Neural cell (in vitro differentiated cells): ENCODE measurements at regions not wholly inside any gene's neighbourhood (a gene's known extent, or its start where the extent isn't known, plus 50 kb on each side); places are given as distances from the start of the nearest gene placed in this dataset.

Source experiments
- H2AFZ ChIP-seq: fragments of 200-600, 300-800 bp; sonication (generic), shearing (Covaris generic); 2 replicates; pipeline ENCODE4 v1.6.0; 2014; ENCODE audit warnings: low read depth, mild to moderate bottlenecking, antibody characterized with exemption, low read length, moderate library complexity
- H3F3A ChIP-seq: fragments of 200-600 bp; shearing (Covaris generic); 2 replicates; pipeline ENCODE4 v1.6.1; 2016; ENCODE audit warnings: mild to moderate bottlenecking, moderate library complexity, mixed read lengths, antibody characterized with exemption, low read length; ENCODE audit not compliant: insufficient read depth, poor library complexity, severe bottlenecking
- H3K27ac ChIP-seq: fragments of 200-600, 300-800 bp; sonication (generic), shearing (Covaris generic); 2 replicates; pipeline ENCODE4 v1.5.1; 2014; ENCODE audit warnings: mild to moderate bottlenecking, low read length, moderate library complexity
- H3K27me3 ChIP-seq: fragments of 300-800, 200-600 bp; sonication (generic), shearing (Covaris generic); 2 replicates; pipeline ENCODE4 v1.6.0; 2014; ENCODE audit warnings: mild to moderate bottlenecking, low read depth, low read length, moderate library complexity; ENCODE audit not compliant: insufficient read depth
- H3K36me3 ChIP-seq: fragments of 300-800, 200-600 bp; sonication (generic), shearing (Covaris generic); 2 replicates; pipeline ENCODE4 v1.5.1; 2014; ENCODE audit warnings: mild to moderate bottlenecking, antibody characterized with exemption, low read length, moderate library complexity; ENCODE audit not compliant: insufficient read depth
- H3K4me2 ChIP-seq: fragments of 300-800, 200-600 bp; sonication (generic), shearing (Covaris generic); 2 replicates; pipeline ENCODE4 v1.6.0; 2014; ENCODE audit warnings: mild to moderate bottlenecking, low read length
- H3K4me3 ChIP-seq: fragments of 300-800, 200-600 bp; sonication (generic), shearing (Covaris generic); 2 replicates; pipeline ENCODE4 v1.5.1; 2014; ENCODE audit warnings: mild to moderate bottlenecking, low read length, moderate library complexity
- H3K79me2 ChIP-seq: fragments of 200-600 bp; shearing (Covaris generic); replicated peaks from 2 replicates; pipeline ENCODE4 v1.6.0; 2014; ENCODE audit warnings: mild to moderate bottlenecking, low read length, moderate library complexity; ENCODE audit not compliant: insufficient read depth
- H3K9ac ChIP-seq: fragments of 300-800, 200-600 bp; sonication (generic), shearing (Covaris generic); 2 replicates; pipeline ENCODE4 v1.6.1; 2016; ENCODE audit warnings: mild to moderate bottlenecking, low read length, mixed read lengths
- H3K9me2 ChIP-seq: fragments of 200-600 bp; shearing (Covaris generic); 2 replicates; pipeline ENCODE4 v1.6.1; 2016; ENCODE audit warnings: mild to moderate bottlenecking, low read length, mixed read lengths; ENCODE audit not compliant: insufficient read depth
- H3K9me3 ChIP-seq: fragments of 200-600, 300-800 bp; sonication (generic), shearing (Covaris generic); 2 replicates; pipeline ENCODE4 v1.6.1; 2016; ENCODE audit warnings: mild to moderate bottlenecking, mixed run types, low read length, moderate library complexity, mixed read lengths
- H4K20me1 ChIP-seq: fragments of 200-600 bp; shearing (Covaris generic); 2 replicates; pipeline ENCODE4 v1.6.1; 2016; ENCODE audit warnings: mild to moderate bottlenecking, mixed run types; ENCODE audit not compliant: insufficient read depth
- CTCF ChIP-seq: fragments of 450-650 bp; IDR thresholded peaks from 2 replicates; pipeline ENCODE4 v1.5.1; 2014; ENCODE audit warnings: antibody characterized with exemption, mild to moderate bottlenecking, moderate library complexity; ENCODE audit not compliant: poor library complexity, severe bottlenecking
- EP300 ChIP-seq: fragments of 450-650 bp; conservative IDR thresholded peaks from 2 replicates; pipeline ENCODE4 v1.6.1; 2014; ENCODE audit warnings: antibody characterized with exemption, mild to moderate bottlenecking, moderate library complexity; ENCODE audit not compliant: poor library complexity, severe bottlenecking
- EZH2 ChIP-seq: fragments of 200-600, 300-800 bp; shearing (Covaris generic), sonication (generic); IDR thresholded peaks from 2 replicates; pipeline ENCODE4 v1.6.1; 2014; ENCODE audit warnings: antibody characterized with exemption, low read length, borderline replicate concordance, mild to moderate bottlenecking; ENCODE audit not compliant: insufficient read depth, poor library complexity, severe bottlenecking
- MXI1 ChIP-seq: fragments of 450-650 bp; conservative IDR thresholded peaks from 2 replicates; pipeline ENCODE4 v1.6.1; 2014; ENCODE audit warnings: antibody characterized with exemption, mild to moderate bottlenecking; ENCODE audit not compliant: poor library complexity, severe bottlenecking
- POLR2AphosphoS5 ChIP-seq: IDR thresholded peaks from 2 replicates; pipeline ENCODE4 v1.6.1; 2012
- RAD21 ChIP-seq: fragments of 450-650 bp; conservative IDR thresholded peaks from 2 replicates; pipeline ENCODE4 v1.6.1; 2014; ENCODE audit warnings: antibody characterized with exemption, mild to moderate bottlenecking, moderate library complexity
- REST ChIP-seq: IDR thresholded peaks from 2 replicates; pipeline ENCODE4 v1.6.1; 2012; ENCODE audit warnings: borderline replicate concordance
- SMC3 ChIP-seq: fragments of 450-650 bp; conservative IDR thresholded peaks from 2 replicates; pipeline ENCODE4 v1.6.1; 2014; ENCODE audit warnings: antibody characterized with exemption, mild to moderate bottlenecking, moderate library complexity; ENCODE audit not compliant: poor library complexity
- TAF1 ChIP-seq: IDR thresholded peaks from 2 replicates; pipeline ENCODE4 v1.6.1; 2012; ENCODE audit warnings: low read depth

GRCh38 chr5:67696446-67696845, 499.8 kb upstream of the CD180 start:
- no peaks in the 10 kb centered on the region for H3K27me3 ChIP-seq
- H3K27ac ChIP-seq, result no peak overlapping the region
- H2AFZ ChIP-seq, result no peak overlapping the region
- H3K9ac ChIP-seq, result no peak overlapping the region
- no peaks in the 10 kb centered on the region for H3K9me3 ChIP-seq
- no peaks in the 10 kb centered on the region for H3K79me2 ChIP-seq
- H3K4me2 ChIP-seq, result no peak overlapping the region
- no peaks in the 10 kb centered on the region for H3K9me2 ChIP-seq
- no peaks in the 10 kb centered on the region for H4K20me1 ChIP-seq
- no peaks in the 10 kb centered on the region for H3K36me3 ChIP-seq
- H3F3A ChIP-seq, result no peaks in the 10 kb centered on the region
- no peak overlapping the region for H3K4me3 ChIP-seq
- TF ChIP-seq EZH2 (no peak), SMC3 (no peak), POLR2AphosphoS5 (no peak), EP300 (no peak), MXI1 (no peak)

- TF ChIP-seq EZH2, result no peak
- no peak for TF ChIP-seq SMC3
- no peak for TF ChIP-seq EP300
- no peak for TF ChIP-seq CTCF
- no peak for TF ChIP-seq POLR2AphosphoS5
- TF ChIP-seq TAF1, result no peak
- no peak for TF ChIP-seq RAD21
- no peak for TF ChIP-seq REST
- TF ChIP-seq MXI1, result no peak
- no peaks in the 10 kb centered on the region for H3F3A ChIP-seq
- peak overlapping the region; percentile 13 for H3K27ac ChIP-seq
- H3K9me2 ChIP-seq, result no peaks in the 10 kb centered on the region
- no peaks in the 10 kb centered on the region for H3K79me2 ChIP-seq
- H3K4me2 ChIP-seq, result no peak overlapping the region
- H3K27me3 ChIP-seq, result no peaks in the 10 kb centered on the region
- no peak overlapping the region for H3K4me3 ChIP-seq
- no peaks in the 10 kb centered on the region for H4K20me1 ChIP-seq
- H3K9me3 ChIP-seq, result no peaks in the 10 kb centered on the region
- H2AFZ ChIP-seq, result no peak overlapping the region
- H3K9ac ChIP-seq, result no peak overlapping the region
- no peaks in the 10 kb centered on the region for H3K36me3 ChIP-seq
These were observed 498.8 kb upstream of the CD180 start for GRCh38 chr5:67695369-67695768.

- no peaks in the 10 kb centered on the region for H3K27me3 ChIP-seq
- no peak overlapping the region for H2AFZ ChIP-seq
- H3K9me3 ChIP-seq, result no peaks in the 10 kb centered on the region
- peak overlapping the region; percentile 13 for H3K27ac ChIP-seq
- TF ChIP-seq CTCF (no peak), MXI1 (no peak), REST (no peak), SMC3 (no peak), EZH2 (no peak), TAF1 (no peak), RAD21 (no peak), POLR2AphosphoS5 (no peak), EP300 (no peak)
- no peak overlapping the region for H3K9ac ChIP-seq
- no peaks in the 10 kb centered on the region for H3K9me2 ChIP-seq
- H3K36me3 ChIP-seq, result no peaks in the 10 kb centered on the region
- no peak overlapping the region for H3K4me2 ChIP-seq
- no peaks in the 10 kb centered on the region for H4K20me1 ChIP-seq
- H3F3A ChIP-seq, result no peaks in the 10 kb centered on the region
- no peak overlapping the region for H3K4me3 ChIP-seq
- no peaks in the 10 kb centered on the region for H3K79me2 ChIP-seq
These were observed 498.2 kb upstream of the CD180 start for GRCh38 chr5:67694810-67695191.
